HepG2 (cell line): ENCODE measurements at regions not wholly inside any gene's neighbourhood (a gene's known extent, or its start where the extent isn't known, plus 50 kb on each side); places are given as distances from the start of the nearest gene placed in this dataset.
A peak's percentile ranks its signal among the peaks of the same experiment; 100 is the strongest.

Experiments
- ATAC-seq: fragments of 200-7000 bp; cut with Tn5 transposase; 3 replicates; pipeline ENCODE4 v1.9.1; 2020; ENCODE audit warnings: mild to moderate bottlenecking, moderate library complexity
- BruUV-seq: library from RNA; stranded (reverse); fragments of 400-500 nt; replicated peaks from 2 replicates; lab custom pipeline; 2021; lab: Mats Ljungman, UMichigan
- CTCF ChIA-PET: fragments of 300-600 bp; formaldehyde crosslinking; extraction: SDS; loops from one replicate; lab custom pipeline; 2021; ENCODE audit warnings: low total read pairs, inconsistent platforms, low intra/inter-chr PET ratio; lab: Yijun Ruan, JAX
- POLR2A ChIA-PET: fragments of 350-600 bp; sonication (Branson Sonifier 250); formaldehyde crosslinking; loops from one replicate; lab custom pipeline; 2020; ENCODE audit warnings: antibody characterized with exemption, inconsistent platforms; lab: Yijun Ruan, JAX
- DNase-seq: peaks from one replicate; pipeline ENCODE4 v3.0.0-alpha.2; 2015; ENCODE audit warnings: low spot score
- FAIRE-seq: peaks from 3 replicates; lab custom pipeline; 2011; peaks lifted over from hg19 to GRCh38; lab: Jason Lieb, UNC
- H2AFZ ChIP-seq: one replicate; pipeline ENCODE4 v1.6.1; 2011; ENCODE audit warnings: low read length, inconsistent platforms
- H3K27ac ChIP-seq: fragments of 300-600 bp; 3 replicates; pipeline ENCODE4 v1.8.0; 2011; ENCODE audit warnings: mixed run types, mild to moderate bottlenecking, mixed read lengths, low read length, inconsistent platforms; ENCODE audit not compliant: insufficient read depth; ENCODE audit errors: extremely low read length
- H3K27me3 ChIP-seq, 2 experiments: fragments of 200-600 bp in 1 of 2; 2 replicates in 1 of 2; 3 replicates in 1 of 2; pipeline versions ENCODE4 v1.6.0 to v1.8.0; 2011; ENCODE audit warnings: low read length in 2 of 2, mild to moderate bottlenecking in 2 of 2, moderate library complexity in 2 of 2, inconsistent platforms in 1 of 2; ENCODE audit not compliant: insufficient read depth in 2 of 2, control insufficient read depth in 1 of 2
- H3K36me3 ChIP-seq, 2 experiments: fragments of 200-600 bp in 1 of 2; replicated peaks in 1 of 2; 2 replicates in 1 of 2; 3 replicates in 1 of 2; pipeline versions ENCODE4 v1.5.1 to v1.8.0; 2011; ENCODE audit warnings: low read length in 2 of 2, inconsistent platforms in 1 of 2; ENCODE audit not compliant: insufficient read depth in 2 of 2, control insufficient read depth in 1 of 2
- H3K4me1 ChIP-seq: 2 replicates; pipeline ENCODE4 v1.5.1; 2012; ENCODE audit warnings: low read length, inconsistent platforms; ENCODE audit not compliant: insufficient read depth
- H3K4me2 ChIP-seq: 2 replicates; pipeline ENCODE4 v1.6.0; 2011; ENCODE audit warnings: low read depth, low read length, inconsistent platforms
- H3K4me3 ChIP-seq, 3 experiments: fragments of 200-600 bp in 1 of 3; sonication (generic), shearing (Covaris generic) in 1 of 3; replicated peaks in 1 of 3; 2 replicates each; pipeline ENCODE4 v1.5.1; 2011 to 2016; ENCODE audit warnings: low read length in 3 of 3, inconsistent platforms in 2 of 3, low read depth in 2 of 3, mild to moderate bottlenecking in 2 of 3, control low read depth in 1 of 3, mixed read lengths in 1 of 3; ENCODE audit not compliant: insufficient read depth in 1 of 3
- H3K79me2 ChIP-seq: one replicate; pipeline ENCODE4 v1.6.1; 2011; ENCODE audit warnings: low read length, inconsistent platforms; ENCODE audit not compliant: insufficient read depth
- H3K9ac ChIP-seq: 2 replicates; pipeline ENCODE4 v1.6.0; 2011; ENCODE audit warnings: mild to moderate bottlenecking, low read depth, low read length, inconsistent platforms; ENCODE audit not compliant: insufficient read depth
- H3K9me3 ChIP-seq: 2 replicates; pipeline ENCODE4 v1.5.1; 2012; ENCODE audit warnings: mild to moderate bottlenecking, low read length
- H4K20me1 ChIP-seq: 2 replicates; pipeline ENCODE4 v1.6.0; 2011; ENCODE audit warnings: inconsistent platforms, mild to moderate bottlenecking, low read length, moderate library complexity; ENCODE audit not compliant: insufficient read depth
- FOXA3 ChIP-seq: IDR thresholded peaks from 2 replicates; pipeline ENCODE4 v1.6.1; 2016; ENCODE audit warnings: missing genetic modification reagents, missing compliant biosample characterization
- KLF12 ChIP-seq: sonication (generic); formaldehyde crosslinking; IDR thresholded peaks from 2 replicates; pipeline ENCODE4 v1.4.0; 2020; ENCODE audit warnings: missing genetic modification reagents, borderline replicate concordance
- NRL ChIP-seq: sonication (generic); formaldehyde crosslinking; IDR thresholded peaks from 2 replicates; pipeline ENCODE4 v1.5.0; 2020; ENCODE audit warnings: missing genetic modification reagents, mild to moderate bottlenecking, moderate library complexity, borderline replicate concordance
- RBM22 ChIP-seq: fragments of 200-400 bp; formaldehyde crosslinking; optimal IDR thresholded peaks from 2 replicates; pipeline ENCODE3; 2017; ENCODE audit warnings: mild to moderate bottlenecking, low read length, moderate library complexity
- SAP130 ChIP-seq: IDR thresholded peaks from 2 replicates; pipeline ENCODE4 v1.6.1; 2016; ENCODE audit warnings: low read depth
- ZMYM3 ChIP-seq: sonication (generic); formaldehyde crosslinking; IDR thresholded peaks from 2 replicates; pipeline ENCODE4 v1.5.1; 2020; ENCODE audit warnings: mild to moderate bottlenecking, missing genetic modification reagents
- ZNF567 ChIP-seq: sonication (generic); formaldehyde crosslinking; IDR thresholded peaks from 2 replicates; pipeline ENCODE4 v1.8.1; 2023; ENCODE audit warnings: mild to moderate bottlenecking, missing genetic modification reagents, borderline replicate concordance
- ZNF652 ChIP-seq: IDR thresholded peaks from 2 replicates; pipeline ENCODE4 v1.6.1; 2016; ENCODE audit warnings: low read depth, borderline replicate concordance
- ZNF691 ChIP-seq: sonication (generic); formaldehyde crosslinking; IDR thresholded peaks from 2 replicates; pipeline ENCODE4 v1.4.0; 2020; ENCODE audit warnings: missing genetic modification reagents, low read depth, mild to moderate bottlenecking, borderline replicate concordance
- ZNF749 ChIP-seq: sonication (generic); formaldehyde crosslinking; IDR thresholded peaks from 2 replicates; pipeline ENCODE4 v1.8.0; 2022; ENCODE audit warnings: mild to moderate bottlenecking, missing genetic modification reagents, moderate library complexity, borderline replicate concordance
- WGBS: methylation state at CpG from one replicate; pipeline ENCODE4 v1.1.6; 2017; ENCODE audit warnings: low lambda C conversion rate; 5-methylcytosine and 5-hydroxymethylcytosine counted together
- in situ Hi-C: cut with HindIII; loops from 2 replicates; pipeline ENCODE4 v1.10.0; 2017; ENCODE audit warnings: low pct_unique_long_range_greater_than_20kb; ENCODE audit not compliant: extremely low pct_ligation_motif_present
- intact Hi-C: fragments of 100-400 bp; cut with micrococcal nuclease; formaldehyde crosslinking; loops from one replicate; pipeline ENCODE4 v1.10.0; 2022; ENCODE audit not compliant: unreplicated experiment

DNA sequence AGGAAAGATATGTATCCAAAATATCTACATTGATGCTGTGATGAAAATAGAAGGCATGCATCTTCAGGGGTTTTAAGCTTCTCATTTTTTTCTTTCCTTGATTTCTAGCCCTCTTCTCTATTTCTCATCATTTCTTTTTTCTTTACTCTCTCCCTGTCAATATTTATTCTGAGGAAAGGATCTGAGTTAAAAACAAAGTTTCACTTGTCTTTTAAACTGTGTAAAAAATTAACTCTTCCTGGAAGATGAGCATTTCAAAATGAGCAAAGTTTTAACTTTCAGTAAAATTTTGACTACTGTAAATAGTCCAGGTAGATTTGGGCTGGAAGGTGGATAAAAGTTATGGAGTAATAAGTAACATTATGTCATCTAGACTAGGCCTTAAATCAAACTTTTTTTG is 500.2 kb upstream of the GBE1 start (continued):
- TF ChIP-seq ZNF567 (no peak), ZNF749 (CRISPR knock-in tag) (no peak), RBM22 (no peak), SAP130 (CRISPR knock-in tag) (0 out of 2 replicates have a peak, but pooled peaks have one; percentile 4), NRL (CRISPR knock-in tag) (no peak), ZNF691 (no peak), ZNF652 (CRISPR knock-in tag) (peak; percentile 58)

- Histone ChIP-seq H4K20me1 (no peaks in the 10 kb centered on the region), H3K9ac (no peak overlapping the region), H2AFZ (no peak overlapping the region), H3K9me3 (no peaks in the 10 kb centered on the region), H3K4me2 (0 out of 2 replicates have a peak overlapping the region, but pooled peaks have one; percentile 7), H3K36me3 (no peaks in the 10 kb centered on the region), H3K4me3 (no peak overlapping the region), H3K27me3 (no peaks in the 10 kb centered on the region), H3K79me2 (no peaks in the 10 kb centered on the region), H3K27ac (no peak overlapping the region), H3K4me1 (peaks cover 28% of the 10 kb centered on the region)
- FAIRE-seq (no peak), DNase-seq (peak; percentile 31), ATAC-seq (no peak)
- no peak for TF ChIP-seq KLF12 (CRISPR knock-in tag)
- 0 out of 2 replicates have a peak, but pooled peaks have one; percentile 1 for TF ChIP-seq SAP130 (CRISPR knock-in tag)
- peak; percentile 35; the same call in 1 of the 2 replicates for TF ChIP-seq FOXA3
- TF ChIP-seq ZMYM3 (CRISPR knock-in tag): no peak
- POLR2A ChIA-PET: no interaction called here
- no TSS peak for BruUV-seq
- in situ Hi-C loops (no loop called here), intact Hi-C loops (no loop called here)
- 94% methylated on average over 1 of the region's 1 CpG for WGBS
- CTCF ChIA-PET: no interaction called here
These were observed 499.6 kb upstream of the GBE1 start for GRCh38 chr3:82261013-82261412.
